GM18508 (cell line): ENCODE measurements at regions not wholly inside any gene's neighbourhood (a gene's known extent, or its start where the extent isn't known, plus 50 kb on each side); places are given as distances from the start of the nearest gene placed in this dataset.

Experiments used
- ATAC-seq: cut with Tn5 transposase; IDR thresholded peaks from one replicate; pipeline ENCODE4 v1.9.1; 2021; ENCODE audit warnings: moderate number of reproducible peaks; ENCODE audit not compliant: insufficient read depth, unreplicated experiment

DNA sequence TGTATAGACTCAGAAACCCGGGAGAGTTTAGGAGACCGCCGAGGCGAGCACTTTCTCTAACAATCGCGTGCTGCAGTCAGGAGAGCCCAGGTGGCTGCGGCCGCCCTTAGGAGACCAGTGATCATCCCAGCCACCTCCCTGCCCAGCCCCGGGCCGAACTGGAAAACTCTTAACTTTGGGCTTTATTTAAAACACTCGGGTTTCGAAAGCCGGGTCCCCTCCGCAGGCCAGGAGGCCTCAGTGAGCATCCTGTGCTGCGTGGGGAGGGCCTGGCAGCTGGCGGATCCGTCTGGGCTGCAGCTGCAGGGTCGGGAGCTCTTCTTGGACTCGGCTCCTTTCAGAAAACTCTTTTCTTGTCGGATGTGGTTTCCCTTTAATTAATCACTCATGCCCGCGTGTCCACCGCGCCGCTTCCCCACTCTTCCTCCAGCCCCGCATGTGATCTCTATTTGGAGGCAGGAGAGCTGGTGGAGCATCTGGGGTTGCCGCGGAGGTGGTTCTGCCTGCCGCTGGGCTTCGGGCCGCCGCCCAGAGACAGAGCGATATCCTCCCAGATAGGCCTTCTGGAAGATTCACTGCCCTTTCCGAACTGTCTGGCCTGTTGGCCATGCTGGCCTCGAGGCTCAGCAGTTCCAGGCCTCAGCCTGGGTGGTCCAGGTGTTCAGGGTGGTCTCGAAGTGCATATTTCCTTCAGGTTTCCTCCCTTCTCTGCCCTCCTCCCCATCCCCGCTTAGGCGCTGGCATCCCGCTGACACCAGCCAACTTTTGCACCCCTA is 59.5 kb downstream of the TMEM174 start:
- ATAC-seq = no peak

DNA sequence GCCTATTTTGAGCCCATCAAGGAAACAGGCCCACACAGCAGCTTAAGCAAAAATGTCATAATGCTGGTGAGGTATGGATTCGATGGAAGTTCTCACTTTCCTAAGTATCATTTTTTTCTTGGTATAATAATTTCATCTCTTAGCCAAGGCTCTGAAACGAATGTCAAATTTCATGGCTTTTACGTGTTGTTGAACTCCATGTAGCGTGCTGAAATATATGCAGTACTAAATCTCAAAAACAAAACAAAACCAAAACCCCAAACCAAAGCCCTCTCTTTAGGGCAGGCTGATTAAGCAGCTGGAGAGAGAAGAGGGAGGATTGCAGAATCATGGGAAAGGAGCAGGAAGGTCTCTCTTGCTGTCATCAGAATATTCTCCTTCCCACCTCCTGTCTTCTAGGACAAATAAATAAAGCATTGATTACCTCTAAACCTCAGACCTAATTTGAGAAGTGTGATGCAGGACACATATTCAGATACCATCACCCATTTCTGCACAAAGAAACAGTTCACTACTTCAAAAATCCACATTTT is 58.3 kb downstream of the TMEM174 start:
- ATAC-seq = no peak

DNA sequence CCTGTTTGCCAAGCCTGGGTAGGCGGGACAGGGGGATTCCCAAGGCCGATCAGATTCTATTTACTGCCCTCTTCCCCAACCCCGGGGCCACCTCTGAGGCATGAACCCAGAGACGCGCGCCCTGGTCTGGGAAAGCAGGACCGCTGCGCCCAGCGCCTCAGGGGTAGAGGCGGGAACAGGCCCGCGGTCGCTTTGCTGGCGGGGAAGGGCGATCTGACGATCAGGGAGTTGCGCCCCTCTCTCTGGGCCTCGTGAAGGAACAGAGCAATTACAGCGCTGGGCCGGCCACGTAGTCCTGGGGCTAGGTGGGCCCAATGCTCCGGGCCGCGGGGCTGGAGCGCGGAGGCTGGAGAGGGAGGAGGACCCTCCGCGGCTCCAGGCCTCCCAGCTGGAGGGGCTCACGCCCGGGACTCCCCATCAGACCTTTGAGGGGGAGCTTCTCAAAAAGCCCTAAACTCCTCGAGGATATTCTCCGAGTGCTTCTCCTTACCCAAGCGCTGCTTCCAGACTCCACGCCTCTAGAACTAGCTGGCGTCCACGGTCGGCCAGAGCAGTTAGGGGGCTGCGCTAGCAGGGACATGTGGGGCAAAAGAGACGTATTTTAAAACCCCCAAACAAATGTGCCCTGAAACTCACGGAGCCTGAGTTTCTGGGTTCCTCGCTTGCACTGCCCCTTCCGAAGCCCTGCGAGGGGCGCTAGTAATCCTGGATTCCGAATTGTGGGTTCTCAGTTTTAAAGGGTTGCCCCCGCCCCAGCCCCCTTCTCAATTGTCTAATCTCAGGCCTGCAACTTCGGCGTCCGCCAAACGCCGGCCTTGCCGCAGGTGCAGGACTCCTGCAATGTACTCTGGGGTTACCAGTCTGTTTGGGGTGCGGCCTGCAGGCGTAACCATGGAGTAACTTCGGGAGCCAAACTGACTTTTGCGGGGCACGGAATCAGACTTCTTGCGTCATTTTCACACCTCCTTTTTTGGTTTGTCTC is 57.6 kb downstream of the TMEM174 start:
- no peak for ATAC-seq

DNA sequence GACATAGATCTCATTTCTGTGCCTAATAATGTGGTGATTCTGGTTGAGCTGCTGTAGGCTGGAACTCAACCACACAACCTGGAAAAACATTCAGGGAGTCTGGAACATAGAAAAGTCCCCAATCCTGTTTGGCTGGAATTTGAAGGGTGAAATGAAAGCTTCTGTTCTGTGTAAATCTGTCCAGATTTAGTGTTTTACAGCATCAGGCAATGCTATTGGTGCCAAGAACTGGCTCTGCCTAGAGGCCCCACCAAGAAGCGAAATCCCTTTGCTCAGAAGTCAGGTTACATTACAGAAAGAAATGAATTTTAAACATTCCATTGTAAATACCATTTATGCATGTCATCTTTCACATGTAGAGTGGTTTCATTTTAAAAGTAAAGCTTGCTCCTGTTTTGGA is 56.3 kb downstream of the TMEM174 start:
- ATAC-seq = no peak

DNA sequence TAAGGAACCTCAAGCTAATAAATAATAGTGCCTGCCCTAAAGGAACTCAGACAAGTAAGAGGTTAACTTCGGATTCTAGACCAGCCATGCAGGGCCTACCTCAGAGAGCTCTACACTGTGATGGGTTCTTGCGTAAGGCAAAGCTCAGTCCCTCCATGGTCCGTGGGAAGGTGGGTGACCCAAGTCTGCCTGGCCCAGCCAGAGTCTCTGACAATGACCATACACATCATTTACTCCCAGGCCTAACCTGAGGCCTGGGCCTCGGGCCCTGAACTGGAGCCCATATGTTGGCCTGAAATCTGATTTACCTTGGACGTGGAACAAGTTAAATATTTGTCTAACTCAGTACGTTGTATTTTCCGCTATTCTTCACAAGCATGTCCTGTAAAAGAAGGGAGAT is 55.1 kb downstream of the TMEM174 start:
- ATAC-seq = no peak
